A549 (cell line): ENCODE measurements at regions not wholly inside any gene's neighbourhood (a gene's known extent, or its start where the extent isn't known, plus 50 kb on each side); places are given as distances from the start of the nearest gene placed in this dataset.

ENCODE experiments used
- CTCF ChIP-seq: fragments of >200 bp; sonication (Bioruptor Twin); formaldehyde crosslinking; IDR thresholded peaks from 3 replicates; pipeline ENCODE4 v1.5.1; 2016
- HOXB5 ChIP-seq: fragments of 250-450 bp; sonication (Bioruptor Pico); IDR thresholded peaks from 2 replicates; pipeline ENCODE4 v1.5.0; 2020; ENCODE audit warnings: mild to moderate bottlenecking, moderate library complexity

- TF ChIP-seq HOXB5 (CRISPR knock-in tag) (no peak), CTCF (no peak)
These were observed 492.4 kb downstream of the SHISA9 start for GRCh38 chr16:13393816-13394215.
